WTC11 (cell line): ENCODE measurements at regions not wholly inside any gene's neighbourhood (a gene's known extent, or its start where the extent isn't known, plus 50 kb on each side); places are given as distances from the start of the nearest gene placed in this dataset.

Experiments used
- ATAC-seq: fragments of 200-7000 bp; cut with Tn5 transposase; 2 replicates; pipeline ENCODE4 v1.10.0; 2021; ENCODE audit warnings: mild to moderate bottlenecking, moderate library complexity
- CTCF ChIA-PET: fragments of 300-600 bp; sonication (Branson Sonifier 250); formaldehyde crosslinking; loops from one replicate; lab custom pipeline; 2021; ENCODE audit warnings: antibody characterized with exemption; lab: Charles Lee
- POLR2A ChIA-PET: fragments of 350-600 bp; sonication (Branson Sonifier 250); formaldehyde crosslinking; loops from one replicate; lab custom pipeline; 2021; ENCODE audit warnings: antibody characterized with exemption; lab: Charles Lee
- DNase-seq: peaks from one replicate; pipeline ENCODE4 v3.0.0; 2021; ENCODE audit warnings: low spot score
- H3K27ac Mint-ChIP-seq: 2 replicates; pipeline ENCODE4 v1.8.0; 2021; ENCODE audit warnings: mixed read lengths
- H3K27me3 Mint-ChIP-seq: 2 replicates; pipeline ENCODE4 v1.8.0; 2021; ENCODE audit warnings: low read depth, mild to moderate bottlenecking, moderate library complexity, mixed read lengths
- H3K36me3 Mint-ChIP-seq: 2 replicates; pipeline ENCODE4 v1.8.0; 2021; ENCODE audit warnings: mixed read lengths
- H3K4me1 Mint-ChIP-seq: 2 replicates; pipeline ENCODE4 v1.8.0; 2022; ENCODE audit warnings: mixed read lengths
- H3K4me3 Mint-ChIP-seq: 2 replicates; pipeline ENCODE4 v1.8.0; 2021; ENCODE audit warnings: mild to moderate bottlenecking, moderate library complexity, mixed read lengths
- H3K9me3 Mint-ChIP-seq: 2 replicates; pipeline ENCODE4 v1.8.0; 2021; ENCODE audit warnings: mixed read lengths
- CREM ChIP-seq: sonication (generic); formaldehyde crosslinking; IDR thresholded peaks from 2 replicates; pipeline ENCODE4 v1.8.1; 2022; ENCODE audit warnings: mild to moderate bottlenecking, missing genetic modification reagents, moderate library complexity
- FOXJ3 ChIP-seq: sonication (generic); formaldehyde crosslinking; IDR thresholded peaks from 2 replicates; pipeline ENCODE4 v1.9.0; 2021; ENCODE audit warnings: missing genetic modification reagents, mild to moderate bottlenecking, borderline replicate concordance
- GABPB1 ChIP-seq: sonication (generic); formaldehyde crosslinking; IDR thresholded peaks from 2 replicates; pipeline ENCODE4 v1.8.1; 2023; ENCODE audit warnings: mild to moderate bottlenecking, missing genetic modification reagents
- IRF2 ChIP-seq: sonication (generic); formaldehyde crosslinking; IDR thresholded peaks from 2 replicates; pipeline ENCODE4 v1.8.0; 2022; ENCODE audit warnings: low read depth, missing genetic modification reagents, borderline replicate concordance
- MYBL2 ChIP-seq: sonication (generic); formaldehyde crosslinking; IDR thresholded peaks from 2 replicates; pipeline ENCODE4 v1.8.1; 2023; ENCODE audit warnings: mild to moderate bottlenecking, moderate library complexity, missing genetic modification reagents
- NR1H2 ChIP-seq: sonication (generic); formaldehyde crosslinking; IDR thresholded peaks from 2 replicates; pipeline ENCODE4 v1.9.0; 2021; ENCODE audit warnings: mild to moderate bottlenecking, moderate library complexity, missing genetic modification reagents
- SP1 ChIP-seq: sonication (generic); formaldehyde crosslinking; conservative IDR thresholded peaks from 2 replicates; pipeline ENCODE4 v1.8.1; 2022; ENCODE audit warnings: missing genetic modification reagents
- ZNF138 ChIP-seq: sonication (generic); formaldehyde crosslinking; conservative IDR thresholded peaks from 2 replicates; pipeline ENCODE4 v1.8.1; 2022; ENCODE audit warnings: mild to moderate bottlenecking, moderate library complexity, missing genetic modification reagents
- ZNF317 ChIP-seq: sonication (generic); formaldehyde crosslinking; IDR thresholded peaks from 2 replicates; pipeline ENCODE4 v1.8.1; 2023; ENCODE audit warnings: low read depth, mild to moderate bottlenecking, moderate library complexity, missing genetic modification reagents, borderline replicate concordance
- ZNF423 ChIP-seq: fragments of 250-450 bp; sonication (Bioruptor Pico); IDR thresholded peaks from 2 replicates; pipeline ENCODE4 v2.1.2; 2022; ENCODE audit warnings: mild to moderate bottlenecking, moderate library complexity
- TF ChIP-seq, protein P1 (sequence below): sonication (generic); formaldehyde crosslinking; IDR thresholded peaks from 2 replicates; pipeline ENCODE4 v1.8.0; 2023; ENCODE audit warnings: missing genetic modification reagents
- TF ChIP-seq, protein P2 (sequence below): sonication (generic); formaldehyde crosslinking; IDR thresholded peaks from 2 replicates; pipeline ENCODE4 v1.8.1; 2023; ENCODE audit warnings: mild to moderate bottlenecking, missing genetic modification reagents, borderline replicate concordance
- TF ChIP-seq, protein P3 (sequence below): fragments of 250-450 bp; sonication (Bioruptor Pico); IDR thresholded peaks from 2 replicates; pipeline ENCODE4 v1.8.0; 2021; ENCODE audit warnings: mild to moderate bottlenecking
- TF ChIP-seq, protein P4 (sequence below): sonication (generic); formaldehyde crosslinking; IDR thresholded peaks from 2 replicates; pipeline ENCODE4 v1.8.0; 2022; ENCODE audit warnings: mild to moderate bottlenecking, missing genetic modification reagents
- TF ChIP-seq, protein P5 (sequence below): sonication (generic); formaldehyde crosslinking; IDR thresholded peaks from 2 replicates; pipeline ENCODE4 v1.8.0; 2022; ENCODE audit warnings: mild to moderate bottlenecking, missing genetic modification reagents
- TF ChIP-seq, protein P6 (sequence below): sonication (generic); formaldehyde crosslinking; IDR thresholded peaks from 2 replicates; pipeline ENCODE4 v1.8.1; 2023; ENCODE audit warnings: mild to moderate bottlenecking, missing genetic modification reagents
- TF ChIP-seq, protein P7 (sequence below): sonication (generic); formaldehyde crosslinking; IDR thresholded peaks from 2 replicates; pipeline ENCODE4 v1.8.0; 2022; ENCODE audit warnings: mild to moderate bottlenecking, missing genetic modification reagents
- TF ChIP-seq, protein P8 (sequence below): sonication (generic); formaldehyde crosslinking; IDR thresholded peaks from 2 replicates; pipeline ENCODE4 v1.8.1; 2023; ENCODE audit warnings: mild to moderate bottlenecking, moderate library complexity, missing genetic modification reagents

DNA sequence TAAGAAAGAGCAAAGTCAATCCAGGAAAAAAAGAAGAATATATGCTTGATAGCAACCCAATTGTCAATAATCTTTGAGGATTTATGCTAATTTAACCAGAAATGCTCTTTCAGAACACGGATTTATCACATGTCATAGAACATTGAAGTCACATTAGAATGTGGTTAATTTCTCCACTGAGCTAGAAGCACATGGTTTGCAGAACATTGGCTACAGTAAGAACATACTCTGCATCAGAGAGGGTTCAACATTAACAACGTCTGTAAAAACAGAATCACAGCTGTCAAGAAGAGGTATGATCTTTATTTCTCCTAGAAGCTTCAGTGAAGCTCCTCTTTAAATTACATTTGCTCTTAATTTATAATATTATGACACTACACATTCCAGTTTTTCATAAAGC is 619.7 kb upstream of the AGTR1 start:
- H3K36me3 Mint-ChIP-seq = no peaks in the 10 kb centered on the region
- no peaks in the 10 kb centered on the region for H3K9me3 Mint-ChIP-seq
- ChIA-PET CTCF (interaction anchor here (0.5 to 1.2 kb wide), 9 partner anchors 9 to 678 kb away, joined by 3 to 5 read pairs (median 3); no protein-coding TSS in a partner anchor), POLR2A (no interaction called here)
- DNase-seq (no peak), ATAC-seq (no peak)
- 0 out of 2 replicates have a peak, but pooled peaks cover 4% of the 10 kb centered on the region for H3K4me1 Mint-ChIP-seq
- no peak overlapping the region for H3K4me3 Mint-ChIP-seq
- no peak overlapping the region for H3K27ac Mint-ChIP-seq
- TF ChIP-seq, protein P1, sequence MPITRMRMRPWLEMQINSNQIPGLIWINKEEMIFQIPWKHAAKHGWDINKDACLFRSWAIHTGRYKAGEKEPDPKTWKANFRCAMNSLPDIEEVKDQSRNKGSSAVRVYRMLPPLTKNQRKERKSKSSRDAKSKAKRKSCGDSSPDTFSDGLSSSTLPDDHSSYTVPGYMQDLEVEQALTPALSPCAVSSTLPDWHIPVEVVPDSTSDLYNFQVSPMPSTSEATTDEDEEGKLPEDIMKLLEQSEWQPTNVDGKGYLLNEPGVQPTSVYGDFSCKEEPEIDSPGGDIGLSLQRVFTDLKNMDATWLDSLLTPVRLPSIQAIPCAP = no peak
- TF ChIP-seq, protein P2, sequence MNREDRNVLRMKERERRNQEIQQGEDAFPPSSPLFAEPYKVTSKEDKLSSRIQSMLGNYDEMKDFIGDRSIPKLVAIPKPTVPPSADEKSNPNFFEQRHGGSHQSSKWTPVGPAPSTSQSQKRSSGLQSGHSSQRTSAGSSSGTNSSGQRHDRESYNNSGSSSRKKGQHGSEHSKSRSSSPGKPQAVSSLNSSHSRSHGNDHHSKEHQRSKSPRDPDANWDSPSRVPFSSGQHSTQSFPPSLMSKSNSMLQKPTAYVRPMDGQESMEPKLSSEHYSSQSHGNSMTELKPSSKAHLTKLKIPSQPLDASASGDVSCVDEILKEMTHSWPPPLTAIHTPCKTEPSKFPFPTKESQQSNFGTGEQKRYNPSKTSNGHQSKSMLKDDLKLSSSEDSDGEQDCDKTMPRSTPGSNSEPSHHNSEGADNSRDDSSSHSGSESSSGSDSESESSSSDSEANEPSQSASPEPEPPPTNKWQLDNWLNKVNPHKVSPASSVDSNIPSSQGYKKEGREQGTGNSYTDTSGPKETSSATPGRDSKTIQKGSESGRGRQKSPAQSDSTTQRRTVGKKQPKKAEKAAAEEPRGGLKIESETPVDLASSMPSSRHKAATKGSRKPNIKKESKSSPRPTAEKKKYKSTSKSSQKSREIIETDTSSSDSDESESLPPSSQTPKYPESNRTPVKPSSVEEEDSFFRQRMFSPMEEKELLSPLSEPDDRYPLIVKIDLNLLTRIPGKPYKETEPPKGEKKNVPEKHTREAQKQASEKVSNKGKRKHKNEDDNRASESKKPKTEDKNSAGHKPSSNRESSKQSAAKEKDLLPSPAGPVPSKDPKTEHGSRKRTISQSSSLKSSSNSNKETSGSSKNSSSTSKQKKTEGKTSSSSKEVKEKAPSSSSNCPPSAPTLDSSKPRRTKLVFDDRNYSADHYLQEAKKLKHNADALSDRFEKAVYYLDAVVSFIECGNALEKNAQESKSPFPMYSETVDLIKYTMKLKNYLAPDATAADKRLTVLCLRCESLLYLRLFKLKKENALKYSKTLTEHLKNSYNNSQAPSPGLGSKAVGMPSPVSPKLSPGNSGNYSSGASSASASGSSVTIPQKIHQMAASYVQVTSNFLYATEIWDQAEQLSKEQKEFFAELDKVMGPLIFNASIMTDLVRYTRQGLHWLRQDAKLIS = no peak
- TF ChIP-seq ZNF423 (CRISPR knock-in tag) = no peak
- no peak for TF ChIP-seq SP1 (CRISPR knock-in tag)
- TF ChIP-seq, protein P3, sequence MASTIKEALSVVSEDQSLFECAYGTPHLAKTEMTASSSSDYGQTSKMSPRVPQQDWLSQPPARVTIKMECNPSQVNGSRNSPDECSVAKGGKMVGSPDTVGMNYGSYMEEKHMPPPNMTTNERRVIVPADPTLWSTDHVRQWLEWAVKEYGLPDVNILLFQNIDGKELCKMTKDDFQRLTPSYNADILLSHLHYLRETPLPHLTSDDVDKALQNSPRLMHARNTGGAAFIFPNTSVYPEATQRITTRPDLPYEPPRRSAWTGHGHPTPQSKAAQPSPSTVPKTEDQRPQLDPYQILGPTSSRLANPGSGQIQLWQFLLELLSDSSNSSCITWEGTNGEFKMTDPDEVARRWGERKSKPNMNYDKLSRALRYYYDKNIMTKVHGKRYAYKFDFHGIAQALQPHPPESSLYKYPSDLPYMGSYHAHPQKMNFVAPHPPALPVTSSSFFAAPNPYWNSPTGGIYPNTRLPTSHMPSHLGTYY = no peak
- TF ChIP-seq, protein P4, sequence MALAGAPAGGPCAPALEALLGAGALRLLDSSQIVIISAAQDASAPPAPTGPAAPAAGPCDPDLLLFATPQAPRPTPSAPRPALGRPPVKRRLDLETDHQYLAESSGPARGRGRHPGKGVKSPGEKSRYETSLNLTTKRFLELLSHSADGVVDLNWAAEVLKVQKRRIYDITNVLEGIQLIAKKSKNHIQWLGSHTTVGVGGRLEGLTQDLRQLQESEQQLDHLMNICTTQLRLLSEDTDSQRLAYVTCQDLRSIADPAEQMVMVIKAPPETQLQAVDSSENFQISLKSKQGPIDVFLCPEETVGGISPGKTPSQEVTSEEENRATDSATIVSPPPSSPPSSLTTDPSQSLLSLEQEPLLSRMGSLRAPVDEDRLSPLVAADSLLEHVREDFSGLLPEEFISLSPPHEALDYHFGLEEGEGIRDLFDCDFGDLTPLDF (CRISPR knock-in tag) = no peak
- no peak for TF ChIP-seq NR1H2 (CRISPR knock-in tag)
- TF ChIP-seq CREM (CRISPR knock-in tag) = no peak
- TF ChIP-seq, protein P5, sequence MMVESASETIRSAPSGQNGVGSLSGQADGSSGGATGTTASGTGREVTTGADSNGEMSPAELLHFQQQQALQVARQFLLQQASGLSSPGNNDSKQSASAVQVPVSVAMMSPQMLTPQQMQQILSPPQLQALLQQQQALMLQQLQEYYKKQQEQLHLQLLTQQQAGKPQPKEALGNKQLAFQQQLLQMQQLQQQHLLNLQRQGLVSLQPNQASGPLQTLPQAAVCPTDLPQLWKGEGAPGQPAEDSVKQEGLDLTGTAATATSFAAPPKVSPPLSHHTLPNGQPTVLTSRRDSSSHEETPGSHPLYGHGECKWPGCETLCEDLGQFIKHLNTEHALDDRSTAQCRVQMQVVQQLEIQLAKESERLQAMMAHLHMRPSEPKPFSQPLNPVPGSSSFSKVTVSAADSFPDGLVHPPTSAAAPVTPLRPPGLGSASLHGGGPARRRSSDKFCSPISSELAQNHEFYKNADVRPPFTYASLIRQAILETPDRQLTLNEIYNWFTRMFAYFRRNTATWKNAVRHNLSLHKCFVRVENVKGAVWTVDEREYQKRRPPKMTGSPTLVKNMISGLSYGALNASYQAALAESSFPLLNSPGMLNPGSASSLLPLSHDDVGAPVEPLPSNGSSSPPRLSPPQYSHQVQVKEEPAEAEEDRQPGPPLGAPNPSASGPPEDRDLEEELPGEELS (CRISPR knock-in tag) = no peak
- no peak for TF ChIP-seq GABPB1 (CRISPR knock-in tag)
- TF ChIP-seq ZNF138 = no peak
- no peak for TF ChIP-seq ZNF317 (CRISPR knock-in tag)
- TF ChIP-seq FOXJ3 = no peak
- TF ChIP-seq, protein P6, sequence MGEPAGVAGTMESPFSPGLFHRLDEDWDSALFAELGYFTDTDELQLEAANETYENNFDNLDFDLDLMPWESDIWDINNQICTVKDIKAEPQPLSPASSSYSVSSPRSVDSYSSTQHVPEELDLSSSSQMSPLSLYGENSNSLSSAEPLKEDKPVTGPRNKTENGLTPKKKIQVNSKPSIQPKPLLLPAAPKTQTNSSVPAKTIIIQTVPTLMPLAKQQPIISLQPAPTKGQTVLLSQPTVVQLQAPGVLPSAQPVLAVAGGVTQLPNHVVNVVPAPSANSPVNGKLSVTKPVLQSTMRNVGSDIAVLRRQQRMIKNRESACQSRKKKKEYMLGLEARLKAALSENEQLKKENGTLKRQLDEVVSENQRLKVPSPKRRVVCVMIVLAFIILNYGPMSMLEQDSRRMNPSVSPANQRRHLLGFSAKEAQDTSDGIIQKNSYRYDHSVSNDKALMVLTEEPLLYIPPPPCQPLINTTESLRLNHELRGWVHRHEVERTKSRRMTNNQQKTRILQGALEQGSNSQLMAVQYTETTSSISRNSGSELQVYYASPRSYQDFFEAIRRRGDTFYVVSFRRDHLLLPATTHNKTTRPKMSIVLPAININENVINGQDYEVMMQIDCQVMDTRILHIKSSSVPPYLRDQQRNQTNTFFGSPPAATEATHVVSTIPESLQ (CRISPR knock-in tag) = no peak
- no peak for TF ChIP-seq IRF2 (CRISPR knock-in tag)
- TF ChIP-seq MYBL2 (CRISPR knock-in tag) = no peak
- TF ChIP-seq, protein P7, sequence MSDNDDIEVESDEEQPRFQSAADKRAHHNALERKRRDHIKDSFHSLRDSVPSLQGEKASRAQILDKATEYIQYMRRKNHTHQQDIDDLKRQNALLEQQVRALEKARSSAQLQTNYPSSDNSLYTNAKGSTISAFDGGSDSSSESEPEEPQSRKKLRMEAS (CRISPR knock-in tag) = no peak
- TF ChIP-seq, protein P8, sequence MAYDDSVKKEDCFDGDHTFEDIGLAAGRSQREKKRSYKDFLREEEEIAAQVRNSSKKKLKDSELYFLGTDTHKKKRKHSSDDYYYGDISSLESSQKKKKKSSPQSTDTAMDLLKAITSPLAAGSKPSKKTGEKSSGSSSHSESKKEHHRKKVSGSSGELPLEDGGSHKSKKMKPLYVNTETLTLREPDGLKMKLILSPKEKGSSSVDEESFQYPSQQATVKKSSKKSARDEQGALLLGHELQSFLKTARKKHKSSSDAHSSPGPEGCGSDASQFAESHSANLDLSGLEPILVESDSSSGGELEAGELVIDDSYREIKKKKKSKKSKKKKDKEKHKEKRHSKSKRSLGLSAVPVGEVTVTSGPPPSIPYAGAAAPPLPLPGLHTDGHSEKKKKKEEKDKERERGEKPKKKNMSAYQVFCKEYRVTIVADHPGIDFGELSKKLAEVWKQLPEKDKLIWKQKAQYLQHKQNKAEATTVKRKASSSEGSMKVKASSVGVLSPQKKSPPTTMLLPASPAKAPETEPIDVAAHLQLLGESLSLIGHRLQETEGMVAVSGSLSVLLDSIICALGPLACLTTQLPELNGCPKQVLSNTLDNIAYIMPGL (CRISPR knock-in tag) = no peak
- no peaks in the 10 kb centered on the region for H3K27me3 Mint-ChIP-seq
